Colonic mucosa (tissue), 4 donors: ENCODE measurements at regions not wholly inside any gene's neighbourhood (a gene's known extent, or its start where the extent isn't known, plus 50 kb on each side); places are given as distances from the start of the nearest gene placed in this dataset.

ENCODE experiments used
- DNase-seq: peaks from one replicate; pipeline ENCODE4 v3.0.0-alpha.2; 2020
- H3K27ac ChIP-seq: fragments of 200-600 bp; one replicate; pipeline ENCODE4 v1.8.0; 2021
- H3K27me3 ChIP-seq: fragments of 200-600 bp; one replicate; pipeline ENCODE4 v1.8.0; 2021
- H3K36me3 ChIP-seq: fragments of 200-600 bp; one replicate; pipeline ENCODE4 v1.8.0; 2021
- H3K4me1 ChIP-seq: fragments of 200-600 bp; one replicate; pipeline ENCODE4 v1.8.0; 2021; ENCODE audit warnings: mild to moderate bottlenecking
- H3K4me3 ChIP-seq: fragments of 200-600 bp; one replicate; pipeline ENCODE4 v1.8.0; 2021
- H3K9ac ChIP-seq, 2 donors: one replicate each; pipeline ENCODE4 v1.7.0; 2013; ENCODE audit warnings: control low read depth in 2 of 2, low read depth in 2 of 2, low read length in 2 of 2
- H3K9me3 ChIP-seq: fragments of 200-600 bp; one replicate; pipeline ENCODE4 v1.8.0; 2021
- CTCF ChIP-seq: fragments of 200-600 bp; IDR thresholded peaks from one replicate; pipeline ENCODE4 v1.8.0; 2022; ENCODE audit warnings: antibody characterized with exemption, mild to moderate bottlenecking
- intact Hi-C: fragments of 100-400 bp; cut with DNase I; formaldehyde crosslinking; loops from one replicate; pipeline ENCODE4 v1.14.1; 2022
- donor health status: healthy.
- donor health status: DM: no; HTN: no; CAD: no.
- donor health status: DM: no; HTN: no; CAD: no.

DNA sequence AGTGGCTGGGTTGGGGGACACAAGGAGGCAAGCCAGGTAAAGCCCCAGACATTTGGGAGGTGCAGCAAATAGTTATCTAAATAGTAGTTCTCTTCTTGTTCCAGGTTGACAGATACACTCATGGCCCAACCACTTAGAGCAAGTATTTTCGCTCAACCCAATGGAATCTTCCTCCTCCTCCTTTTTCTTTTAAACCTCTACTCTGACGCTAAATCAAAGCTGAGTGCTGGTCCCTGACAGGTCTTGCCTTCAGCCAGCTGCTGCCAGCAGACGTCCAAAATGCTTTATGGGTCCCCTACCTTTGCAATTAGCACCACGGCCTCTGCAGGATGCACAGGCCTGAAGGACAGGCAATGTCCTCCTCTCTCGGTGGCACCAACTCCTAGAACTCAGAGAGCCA, 558.5 kb downstream of the MIAT start:
- Histone ChIP-seq H3K36me3 (no peaks in the 10 kb centered on the region), H3K27ac (no peak overlapping the region), H3K9ac (no peak overlapping the region), H3K4me3 (no peak overlapping the region), H3K27me3 (no peaks in the 10 kb centered on the region), H3K4me1 (no peaks in the 10 kb centered on the region), H3K9me3 (no peaks in the 10 kb centered on the region)
- no peak for TF ChIP-seq CTCF
- DNase-seq: no peak
- intact Hi-C loops: no loop called here

DNA sequence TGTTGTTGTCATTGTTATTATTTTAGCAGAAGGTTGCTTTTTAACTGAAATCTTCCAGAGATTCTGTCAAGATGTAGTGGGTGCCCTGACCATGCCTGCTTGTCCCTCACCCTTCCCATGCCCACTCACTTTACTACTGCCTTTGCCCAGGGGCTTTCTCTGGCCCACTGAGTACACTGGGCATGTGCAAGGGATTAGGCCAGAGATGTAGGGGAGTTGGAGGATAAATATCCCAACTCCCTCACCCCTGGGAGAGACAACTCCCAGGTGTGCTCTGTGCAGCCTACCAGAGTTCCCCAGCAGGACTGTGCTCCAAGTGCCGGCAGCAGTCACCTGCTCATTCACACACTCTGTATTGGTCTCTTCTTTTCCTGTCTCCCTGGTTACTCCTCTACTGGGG, 559.1 kb downstream of the MIAT start:
- Histone ChIP-seq H3K9ac (no peak overlapping the region), H3K4me3 (no peak overlapping the region), H3K36me3 (no peaks in the 10 kb centered on the region), H3K27me3 (no peaks in the 10 kb centered on the region), H3K27ac (no peak overlapping the region), H3K4me1 (no peaks in the 10 kb centered on the region), H3K9me3 (no peaks in the 10 kb centered on the region)
- intact Hi-C loops: no loop called here
- DNase-seq: no peak
- TF ChIP-seq CTCF: no peak

DNA sequence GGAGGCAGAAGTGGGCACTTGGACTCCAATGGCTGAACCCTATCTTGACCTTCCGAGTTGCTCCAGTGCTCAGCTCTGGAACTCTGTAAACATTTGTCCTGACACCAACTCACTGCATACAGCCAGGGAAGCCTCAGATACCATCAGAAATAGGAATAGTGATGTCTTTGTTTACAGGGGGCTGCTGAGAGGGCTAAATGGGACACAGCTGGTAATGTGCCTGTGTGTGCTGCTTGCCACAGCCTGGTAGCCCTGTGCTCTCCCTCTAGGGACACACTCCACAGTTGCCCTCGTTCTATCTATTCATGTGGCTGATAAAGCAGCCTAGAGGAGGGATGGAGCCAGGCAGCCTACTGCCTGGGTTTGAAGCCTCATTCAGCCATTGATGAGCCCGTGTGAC, 559.8 kb downstream of the MIAT start:
- H3K4me3 ChIP-seq: no peak overlapping the region
- no peaks in the 10 kb centered on the region for H3K9me3 ChIP-seq
- H3K9ac ChIP-seq: no peak overlapping the region
- H3K27me3 ChIP-seq: no peaks in the 10 kb centered on the region
- no peak for TF ChIP-seq CTCF
- no peaks in the 10 kb centered on the region for H3K36me3 ChIP-seq
- DNase-seq: no peak
- no peak overlapping the region for H3K27ac ChIP-seq
- intact Hi-C loops: no loop called here
- H3K4me1 ChIP-seq: no peaks in the 10 kb centered on the region

GRCh38 chr22:27218012-27218920, 560.9 kb downstream of the MIAT start:
- no peak for DNase-seq
- Histone ChIP-seq H3K9ac (no peak overlapping the region), H3K27ac (no peak overlapping the region), H3K27me3 (no peaks in the 10 kb centered on the region), H3K4me3 (no peak overlapping the region), H3K9me3 (no peaks in the 10 kb centered on the region), H3K4me1 (no peaks in the 10 kb centered on the region), H3K36me3 (no peaks in the 10 kb centered on the region)
- intact Hi-C loops: no loop called here
- no peak for TF ChIP-seq CTCF

DNA sequence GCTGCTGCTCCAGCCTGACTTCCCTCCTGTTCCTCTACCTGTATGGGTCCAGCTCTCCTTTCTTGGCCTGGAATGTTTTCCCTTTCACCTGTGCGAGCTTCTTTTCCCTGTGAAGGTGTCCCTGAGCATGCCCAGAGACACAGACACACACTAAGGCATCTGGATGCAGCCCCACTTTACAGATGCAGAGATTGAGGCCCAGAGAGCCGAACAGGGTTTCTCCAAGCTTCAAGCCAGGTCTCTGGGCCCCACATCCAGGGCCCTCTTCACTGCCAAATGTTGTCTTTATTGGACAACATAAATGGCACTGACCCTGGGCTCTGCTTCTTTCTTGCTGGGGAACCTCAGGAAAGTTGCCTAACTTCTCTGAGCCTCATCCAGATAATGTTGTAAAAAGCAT, 561.6 kb downstream of the MIAT start:
- Histone ChIP-seq H3K27ac (no peak overlapping the region), H3K27me3 (no peaks in the 10 kb centered on the region), H3K36me3 (no peaks in the 10 kb centered on the region), H3K4me3 (no peak overlapping the region), H3K9me3 (no peaks in the 10 kb centered on the region), H3K9ac (no peak overlapping the region), H3K4me1 (no peaks in the 10 kb centered on the region)
- TF ChIP-seq CTCF: no peak
- no peak for DNase-seq
- intact Hi-C loops: no loop called here
